Iris pigment epithelial cell (primary cell): ENCODE measurements at regions not wholly inside any gene's neighbourhood (a gene's known extent, or its start where the extent isn't known, plus 50 kb on each side); places are given as distances from the start of the nearest gene placed in this dataset.

Source experiments
- DNase-seq: peaks from one replicate; pipeline ENCODE4 v3.0.0-alpha.2; 2011; ENCODE audit warnings: low read depth

DNA sequence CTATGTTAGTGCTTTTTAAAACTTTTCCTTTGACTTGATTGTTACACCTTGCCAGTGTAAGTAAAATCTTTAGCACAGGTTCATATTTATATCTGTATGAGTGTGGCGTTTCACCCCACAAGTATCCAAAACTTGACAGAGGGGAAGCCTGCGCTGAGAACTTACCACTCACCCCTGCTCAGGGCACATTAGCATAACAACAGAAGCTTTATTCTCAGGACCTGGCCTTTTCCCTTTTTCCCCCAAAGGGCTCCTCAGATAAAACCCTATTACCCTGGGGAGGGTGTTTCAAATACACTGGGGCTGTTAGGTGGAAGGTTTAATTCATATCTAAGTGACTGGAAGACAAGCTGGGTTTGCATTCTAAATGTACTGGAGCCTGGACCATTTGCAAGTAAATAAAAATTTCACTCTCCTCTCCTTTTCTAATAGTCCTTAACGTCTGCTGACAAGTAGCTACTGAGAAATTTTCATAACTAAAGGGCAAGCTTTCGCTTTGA, 276.6 kb downstream of the RNF152 start:
- DNase-seq: no peak

- no peak for DNase-seq
These were observed 279.3 kb downstream of the CDH20 start for GRCh38 chr18:61612517-61612916.

DNA sequence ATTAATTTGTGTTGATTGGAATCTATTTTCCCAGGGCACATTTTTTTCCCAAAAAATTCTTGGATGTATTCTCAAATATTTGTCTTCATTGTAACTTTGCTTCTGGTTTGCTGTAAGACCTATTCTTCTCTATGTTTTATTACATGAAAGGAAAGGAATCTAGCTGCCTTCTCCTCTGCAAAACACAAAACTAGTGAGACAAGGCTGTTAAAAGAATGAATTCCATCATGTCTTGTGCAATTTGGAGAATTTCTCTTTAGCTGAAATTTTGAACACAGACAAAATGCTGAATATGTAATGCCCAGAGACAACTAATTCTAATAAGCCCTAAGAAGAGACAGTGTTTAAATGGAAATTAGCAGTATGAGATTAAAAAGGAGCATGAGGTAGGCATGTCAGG, 275.9 kb downstream of the CDH20 start:
- peak; percentile 34 for DNase-seq

DNA sequence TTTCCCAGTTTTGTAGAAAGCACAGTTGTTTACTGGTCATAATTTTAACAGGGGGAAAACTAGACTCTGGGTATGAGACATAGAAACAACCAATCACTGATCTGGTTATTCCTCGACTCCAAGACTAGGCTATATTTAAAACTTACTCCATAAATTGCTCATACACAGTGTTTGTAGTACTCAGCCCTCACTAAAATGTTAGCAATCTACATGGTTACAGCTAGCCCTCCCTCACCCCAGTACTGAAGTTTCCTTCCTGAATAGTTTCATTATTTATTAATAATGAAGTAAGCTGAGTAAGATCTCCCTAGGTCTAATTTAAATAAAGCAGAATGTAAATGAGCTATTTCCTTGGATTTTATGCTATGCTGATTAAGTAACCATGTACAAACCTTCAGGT, 275.1 kb downstream of the CDH20 start:
- DNase-seq: peak; percentile 36

DNA sequence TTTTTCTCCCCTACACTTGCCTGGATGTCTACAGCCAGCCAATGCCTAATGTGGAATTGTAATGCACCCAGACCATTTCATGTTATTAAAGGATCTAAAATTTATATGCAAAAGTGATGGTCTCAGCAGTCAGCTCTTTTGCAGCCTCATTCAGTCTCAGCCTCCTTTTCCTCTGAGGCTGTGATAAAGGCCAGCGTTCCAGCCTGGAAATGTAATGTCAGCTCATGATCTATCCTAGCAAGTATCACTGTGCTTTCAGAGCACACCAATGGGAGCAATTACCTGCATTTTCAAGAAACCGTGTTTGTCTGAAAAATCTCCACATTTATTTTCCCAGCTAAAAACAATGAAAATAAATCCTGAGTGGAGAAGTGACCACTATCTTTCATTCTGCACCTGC, 274.6 kb downstream of the CDH20 start:
- no peak for DNase-seq

GRCh38 chr18:61606759-61607158, 273.5 kb downstream of the CDH20 start:
- DNase-seq: peak; percentile 92

DNA sequence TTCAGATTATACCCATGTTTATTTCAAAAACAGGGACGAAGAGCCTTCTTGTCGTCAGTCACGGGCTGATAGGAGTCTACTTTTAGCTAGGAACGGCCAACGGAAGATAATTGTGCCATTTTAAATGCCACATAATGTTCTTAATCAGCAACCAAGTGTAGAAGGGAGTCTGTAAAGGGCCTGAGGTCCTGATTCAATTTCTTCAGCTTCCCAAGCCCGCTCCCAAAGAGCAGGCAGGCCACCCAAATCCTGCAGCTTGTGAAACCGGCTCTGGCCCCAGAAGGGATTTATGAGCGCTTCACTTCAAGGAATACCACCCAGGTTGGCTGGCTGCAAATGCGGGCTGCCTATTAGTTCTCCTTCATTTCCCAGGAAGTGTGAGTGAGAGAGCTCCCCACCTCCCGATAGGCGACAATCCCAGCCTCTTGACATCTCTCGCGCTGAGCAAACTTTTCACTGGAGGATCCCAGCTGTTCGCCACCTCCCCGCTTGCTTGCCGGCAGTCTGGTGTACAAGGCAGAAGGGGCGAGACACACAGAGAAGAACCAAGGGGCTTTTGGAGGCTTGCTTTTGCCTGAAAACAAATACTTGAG, 272.9 kb downstream of the CDH20 start:
- DNase-seq: peak; percentile 51

GRCh38 chr18:61605376-61606067, 272.3 kb downstream of the CDH20 start:
- peak; percentile 20 for DNase-seq
